Brain microvascular endothelial cell (primary cell): ENCODE measurements at regions not wholly inside any gene's neighbourhood (a gene's known extent, or its start where the extent isn't known, plus 50 kb on each side); places are given as distances from the start of the nearest gene placed in this dataset.

Experiments used
- DNase-seq: peaks from one replicate; pipeline ENCODE4 v3.0.0-alpha.2; 2020
- H3K27ac ChIP-seq: fragments of 250-450 bp; sonication (Bioruptor Pico); 2 replicates; pipeline ENCODE4 v1.5.1; 2020; ENCODE audit warnings: mild to moderate bottlenecking, moderate library complexity
- H3K27me3 ChIP-seq: fragments of 250-450 bp; sonication (Bioruptor Pico); replicated peaks from 2 replicates; pipeline ENCODE4 v1.5.1; 2020; ENCODE audit warnings: mild to moderate bottlenecking
- H3K36me3 ChIP-seq: fragments of 250-450 bp; sonication (Bioruptor Pico); replicated peaks from 2 replicates; pipeline ENCODE4 v1.5.1; 2020; ENCODE audit warnings: mild to moderate bottlenecking
- H3K4me3 ChIP-seq: 2 replicates; pipeline ENCODE4 v1.5.1; 2011; ENCODE audit warnings: low read depth, mild to moderate bottlenecking, control low read depth, low read length, moderate library complexity
- CTCF ChIP-seq: IDR thresholded peaks from 2 replicates; pipeline ENCODE4 v1.5.1; 2011; ENCODE audit warnings: low read depth, mild to moderate bottlenecking, moderate library complexity, low read length, control low read depth, inconsistent platforms; ENCODE audit errors: missing control alignments
- in situ Hi-C: cut with HindIII; loops from 2 replicates; pipeline ENCODE4 v1.10.0; 2017; ENCODE audit warnings: low sequenced_read_pairs, low pct_ligation_motif_present

- Histone ChIP-seq H3K27me3 (no peaks in the 10 kb centered on the region), H3K36me3 (no peaks in the 10 kb centered on the region), H3K27ac (no peak overlapping the region), H3K4me3 (no peak overlapping the region)
- in situ Hi-C loops: no loop called here
- TF ChIP-seq CTCF: no peak
- no peak for DNase-seq
Observed at GRCh38 chr9:28267351-28267750, 694.1 kb upstream of the C9orf72 start.

GRCh38 chr9:28270156-28270555, 696.9 kb upstream of the C9orf72 start:
- Histone ChIP-seq H3K27me3 (no peaks in the 10 kb centered on the region), H3K36me3 (no peaks in the 10 kb centered on the region), H3K27ac (no peak overlapping the region), H3K4me3 (no peak overlapping the region)
- TF ChIP-seq CTCF: no peak
- DNase-seq: no peak
- in situ Hi-C loops: no loop called here

- in situ Hi-C loops: no loop called here
- Histone ChIP-seq H3K4me3 (no peak overlapping the region), H3K27ac (no peak overlapping the region), H3K27me3 (no peaks in the 10 kb centered on the region), H3K36me3 (no peaks in the 10 kb centered on the region)
- TF ChIP-seq CTCF: no peak
- DNase-seq: no peak
Observed at GRCh38 chr9:28272127-28272526, 698.8 kb upstream of the C9orf72 start.

- no peak for DNase-seq
- H3K27ac ChIP-seq: no peak overlapping the region
- no peaks in the 10 kb centered on the region for H3K27me3 ChIP-seq
- in situ Hi-C loops: no loop called here
- no peak overlapping the region for H3K4me3 ChIP-seq
- no peaks in the 10 kb centered on the region for H3K36me3 ChIP-seq
- TF ChIP-seq CTCF: no peak
Observed at GRCh38 chr9:28287455-28287854, 714.2 kb upstream of the C9orf72 start.

GRCh38 chr9:28289746-28290145, 716.5 kb upstream of the C9orf72 start:
- no peaks in the 10 kb centered on the region for H3K27me3 ChIP-seq
- no peak for DNase-seq
- H3K4me3 ChIP-seq: no peak overlapping the region
- no peak overlapping the region for H3K27ac ChIP-seq
- in situ Hi-C loops: no loop called here
- no peaks in the 10 kb centered on the region for H3K36me3 ChIP-seq
- TF ChIP-seq CTCF: no peak

- no peak for DNase-seq
- TF ChIP-seq CTCF: no peak
- Histone ChIP-seq H3K4me3 (no peak overlapping the region), H3K36me3 (no peaks in the 10 kb centered on the region), H3K27ac (no peak overlapping the region), H3K27me3 (no peaks in the 10 kb centered on the region)
- in situ Hi-C loops: no loop called here
Observed at GRCh38 chr9:28293369-28294090, 720.2 kb upstream of the C9orf72 start.
